GM04503 (cell line): ENCODE measurements at regions not wholly inside any gene's neighbourhood (a gene's known extent, or its start where the extent isn't known, plus 50 kb on each side); places are given as distances from the start of the nearest gene placed in this dataset.
A peak's percentile ranks its signal among the peaks of the same experiment; 100 is the strongest.

Experiments
- DNase-seq: peaks from one replicate; pipeline ENCODE4 v3.0.0-alpha.2; 2012; ENCODE audit warnings: low read depth

DNA sequence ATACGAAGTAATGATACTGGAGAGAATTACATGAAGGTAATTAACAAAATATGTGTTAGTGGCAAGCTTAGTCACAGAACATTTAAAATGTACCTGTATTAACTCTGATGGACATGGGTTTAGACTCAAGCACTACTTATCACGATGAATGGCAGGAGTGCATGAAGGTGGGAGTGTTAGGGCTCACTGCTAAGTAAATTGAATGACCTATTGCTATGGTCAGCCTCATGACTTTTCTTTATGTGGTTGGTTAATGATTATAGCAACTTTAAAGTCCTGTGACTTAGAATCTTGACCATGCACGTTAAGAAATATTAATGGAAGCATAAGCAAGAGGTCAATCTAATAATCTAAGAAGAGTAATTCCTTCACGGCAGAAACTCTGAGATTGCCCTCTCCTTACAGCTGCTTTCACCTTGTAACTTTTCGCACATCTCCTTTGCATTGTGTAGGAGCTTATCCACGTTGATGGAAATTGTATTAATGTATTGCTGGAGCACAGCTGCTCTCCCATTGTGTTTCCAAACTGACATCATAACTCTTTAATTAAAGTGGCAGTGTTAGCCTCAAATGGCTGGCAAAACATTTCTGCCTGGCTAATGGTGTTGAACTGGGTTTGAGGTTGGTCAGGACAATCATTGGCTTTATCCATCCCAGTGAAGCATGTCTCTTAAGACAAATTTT lies 114.5 kb downstream of the RXFP2 start:
- DNase-seq: no peak

DNA sequence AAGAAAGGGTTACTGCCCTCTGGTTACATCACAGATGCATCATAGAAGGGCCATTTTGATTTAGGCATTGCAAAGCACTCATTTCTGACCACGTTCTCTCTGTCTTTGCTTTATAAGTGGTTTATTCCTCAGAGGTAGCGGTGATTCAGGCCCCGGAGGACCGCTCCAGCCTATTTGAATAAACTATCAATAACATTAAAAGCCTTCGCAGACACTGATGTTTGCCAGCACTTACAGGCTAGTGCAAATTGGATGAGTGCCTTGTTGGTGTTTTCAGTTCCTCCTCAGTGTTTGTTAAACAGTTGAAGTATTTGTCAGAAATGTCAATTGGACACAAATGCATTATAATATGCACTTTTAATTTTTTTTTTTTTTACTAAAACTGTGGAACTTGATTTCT lies 120.2 kb downstream of the RXFP2 start:
- no peak for DNase-seq

DNA sequence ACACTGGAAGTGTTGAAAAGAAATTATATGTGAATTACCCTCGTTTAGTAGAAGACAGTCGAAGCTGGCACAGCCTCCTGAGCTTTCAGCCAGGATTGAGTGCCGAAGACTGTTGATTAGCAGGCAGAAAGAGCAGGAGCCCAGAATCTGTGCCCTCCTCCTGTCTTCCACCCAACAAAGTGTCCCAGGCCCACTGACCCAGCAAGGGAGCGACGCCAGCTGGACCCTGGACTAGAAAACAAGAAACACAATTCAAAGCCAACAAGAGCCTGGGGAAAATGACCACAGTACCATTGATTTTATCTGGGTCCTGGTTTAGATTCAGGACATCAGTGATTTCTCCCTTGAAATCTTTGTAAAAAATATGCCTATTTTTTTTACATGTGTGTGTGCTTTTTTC lies 120.7 kb downstream of the RXFP2 start:
- no peak for DNase-seq

DNA sequence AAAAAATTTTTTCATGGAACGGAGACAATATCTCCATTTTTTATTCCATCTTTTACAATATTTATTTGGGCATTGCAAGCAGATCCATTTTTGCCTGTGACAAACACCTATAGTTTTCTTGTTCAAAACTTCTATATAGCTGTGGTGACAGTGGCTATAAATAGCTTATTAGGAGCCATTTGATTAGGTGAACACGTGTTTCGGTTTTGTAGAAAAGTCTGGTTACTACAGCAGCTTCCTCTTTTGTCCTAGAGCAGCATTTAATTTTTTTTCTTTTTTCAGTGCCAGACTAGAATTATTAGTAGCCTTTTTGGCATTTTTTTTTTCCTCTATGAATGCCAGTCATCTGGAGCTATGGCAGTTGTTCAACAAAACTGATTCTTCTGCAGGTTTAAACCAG lies 123.5 kb downstream of the RXFP2 start:
- DNase-seq: no peak

DNA sequence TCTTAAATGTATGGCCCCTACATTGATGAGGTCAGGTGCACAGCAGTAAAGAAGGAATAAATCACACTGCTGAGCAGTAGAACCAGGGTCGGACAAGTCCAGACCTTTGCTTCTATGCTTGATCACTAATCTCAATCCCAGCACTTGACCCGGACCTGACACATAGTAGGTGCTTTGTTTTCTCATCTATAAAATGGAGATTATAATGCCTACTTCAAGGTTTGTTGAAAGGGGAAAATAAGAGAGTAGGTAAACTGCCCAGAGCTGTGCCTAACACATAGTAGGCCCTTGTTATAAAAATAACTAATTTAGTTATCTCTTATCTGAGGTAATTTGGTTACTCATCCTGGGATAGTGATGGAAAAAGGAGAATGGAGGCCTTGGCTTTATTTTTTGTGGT lies 125.0 kb downstream of the RXFP2 start:
- no peak for DNase-seq

DNA sequence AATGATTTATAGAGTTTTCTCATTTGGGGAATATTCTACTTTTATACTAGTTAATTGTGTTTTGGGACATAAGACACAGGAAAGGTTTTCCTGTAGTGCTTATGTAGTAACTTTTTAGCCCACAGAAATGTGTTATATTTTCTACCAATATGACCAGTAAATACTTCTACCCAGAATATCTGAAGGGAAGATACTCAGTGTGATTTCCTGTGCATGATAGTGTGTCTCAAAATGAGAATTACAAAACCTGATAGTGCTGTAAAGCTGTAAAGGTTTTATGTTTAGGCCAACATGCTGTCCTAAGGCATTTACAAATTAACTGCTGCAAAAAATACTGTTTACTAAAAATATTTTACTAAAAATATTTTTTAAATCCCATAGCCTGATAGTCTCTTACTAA lies 126.8 kb downstream of the RXFP2 start:
- DNase-seq: no peak

DNA sequence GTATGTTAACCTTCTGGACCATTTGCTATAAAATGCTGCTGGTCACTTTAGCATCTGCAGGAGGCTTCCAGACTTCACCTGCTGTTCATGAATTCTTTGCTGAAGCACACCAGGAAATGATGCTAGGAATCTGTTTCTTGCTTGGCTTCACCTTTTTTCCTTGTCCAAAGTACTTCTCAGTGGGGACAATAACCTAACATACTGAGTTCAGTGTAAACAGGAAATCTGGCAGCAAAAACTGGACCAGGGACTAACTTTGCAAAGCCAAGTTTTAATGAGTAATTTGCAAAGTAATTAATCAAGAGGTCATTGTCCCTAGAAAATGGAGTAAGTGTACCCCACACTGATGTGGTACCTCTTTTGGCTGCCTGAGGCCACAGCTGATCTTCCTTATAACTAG lies 128.4 kb downstream of the RXFP2 start:
- DNase-seq: no peak

DNA sequence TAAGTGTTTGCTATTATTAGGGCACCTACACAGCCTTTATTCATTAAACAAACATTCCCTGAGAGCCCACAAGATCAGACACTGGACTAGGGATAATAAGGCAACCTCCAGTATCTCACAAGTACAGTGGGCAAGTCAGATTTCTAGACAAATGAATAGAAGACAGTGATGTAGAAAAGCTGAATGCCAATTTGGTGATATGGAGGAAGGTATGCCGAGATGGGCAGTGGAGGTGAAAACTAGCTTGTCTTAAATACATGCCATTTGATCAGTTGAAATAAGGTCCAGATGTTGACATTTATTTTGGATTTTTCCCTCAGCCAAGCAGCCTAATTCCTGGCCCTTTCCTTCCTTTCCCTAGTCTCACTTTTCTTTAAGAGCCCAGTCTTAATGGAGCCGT lies 130.3 kb downstream of the RXFP2 start:
- no peak for DNase-seq

DNA sequence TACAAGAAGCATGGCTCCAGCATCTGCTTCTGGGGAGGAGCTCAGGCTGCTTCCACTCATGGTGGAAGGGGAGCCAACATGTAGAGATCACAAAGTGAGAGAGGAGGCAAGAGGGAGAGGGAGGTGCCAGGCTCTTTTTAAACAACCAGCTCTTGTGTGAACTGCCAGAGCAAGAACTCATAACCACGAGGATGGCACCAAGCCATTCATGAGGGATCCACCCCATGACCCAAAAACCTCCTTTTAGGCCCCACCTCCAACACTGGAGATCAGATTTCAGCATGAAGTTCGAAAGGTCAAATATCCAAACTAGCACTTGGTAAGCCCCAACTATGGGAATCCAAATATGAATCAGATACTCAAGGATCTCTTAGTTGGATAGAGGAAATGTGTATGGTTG lies 131.2 kb downstream of the RXFP2 start:
- no peak for DNase-seq

DNA sequence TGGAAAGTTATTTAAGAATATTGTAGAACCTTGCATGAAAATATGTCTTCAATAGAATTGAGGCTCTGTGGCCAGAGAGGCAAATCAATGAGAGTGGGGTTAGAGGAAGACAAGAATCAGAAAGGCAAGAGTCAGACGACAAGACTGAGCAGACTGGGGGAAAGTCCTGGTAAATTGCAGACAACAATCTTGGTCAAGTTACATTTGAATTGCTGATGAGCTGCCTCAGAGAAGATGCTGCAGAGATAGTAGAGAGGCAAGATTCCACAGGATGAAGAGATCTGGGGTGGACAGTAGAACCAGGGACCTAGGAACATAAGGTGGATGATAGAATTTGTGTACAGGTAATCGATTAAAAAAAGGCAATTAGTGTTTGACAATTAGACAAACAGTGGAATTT lies 133.8 kb downstream of the RXFP2 start:
- no peak for DNase-seq

DNA sequence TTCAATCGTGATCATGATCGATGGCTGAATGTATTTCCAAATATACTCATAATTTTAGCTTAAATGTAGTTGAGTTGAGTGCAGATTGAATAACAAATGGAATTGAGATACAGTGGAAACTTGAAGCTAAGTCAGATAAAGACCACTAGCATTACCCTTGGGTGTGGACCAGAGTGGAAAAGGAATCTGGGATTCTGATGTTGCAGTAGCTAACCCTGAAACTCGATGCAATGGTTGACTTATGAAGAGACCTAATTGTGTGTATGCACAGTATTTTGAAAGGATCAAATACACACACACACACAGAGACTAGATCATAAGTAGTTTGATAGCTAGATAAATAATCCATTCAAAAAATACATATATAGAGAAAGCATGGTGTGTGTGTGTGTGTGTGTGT lies 135.8 kb downstream of the RXFP2 start:
- no peak for DNase-seq

DNA sequence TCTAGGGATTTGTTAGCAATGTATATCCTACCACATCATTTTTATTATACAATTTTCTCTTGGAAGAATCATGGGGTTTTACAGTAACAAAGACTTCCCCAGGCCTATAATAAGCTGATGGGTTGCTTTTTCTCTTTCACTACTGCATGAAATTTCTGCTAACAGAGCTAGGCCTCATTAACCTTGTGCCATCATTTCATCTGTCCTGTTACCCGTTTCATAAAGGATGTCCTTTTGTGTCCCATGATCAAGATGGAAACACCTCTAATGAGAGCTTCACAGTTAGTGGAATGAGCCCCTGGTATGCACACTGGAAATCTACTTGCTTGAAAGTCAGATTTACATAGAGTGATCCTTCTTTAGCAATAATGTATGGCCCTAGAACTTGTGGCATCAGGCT lies 138.7 kb downstream of the RXFP2 start:
- DNase-seq: no peak

DNA sequence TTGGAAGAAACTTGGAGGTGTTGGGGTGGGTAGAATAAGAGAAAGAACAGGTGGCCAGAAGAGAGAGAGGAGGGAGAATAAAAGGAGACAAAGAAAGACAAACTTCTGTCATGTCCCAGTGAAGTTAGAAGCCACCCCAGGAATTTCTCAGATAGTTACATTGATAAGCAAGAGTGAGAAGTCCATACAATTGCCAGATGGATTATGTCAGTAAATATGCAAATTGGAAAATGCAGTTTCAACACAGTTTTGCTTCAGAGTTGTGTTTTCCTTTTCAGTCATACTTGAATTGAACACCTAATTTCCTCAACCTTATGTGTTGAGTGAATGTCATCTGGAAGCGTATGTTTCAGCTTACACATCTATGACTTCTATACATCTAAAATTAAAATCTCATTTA lies 139.2 kb downstream of the RXFP2 start:
- no peak for DNase-seq

DNA sequence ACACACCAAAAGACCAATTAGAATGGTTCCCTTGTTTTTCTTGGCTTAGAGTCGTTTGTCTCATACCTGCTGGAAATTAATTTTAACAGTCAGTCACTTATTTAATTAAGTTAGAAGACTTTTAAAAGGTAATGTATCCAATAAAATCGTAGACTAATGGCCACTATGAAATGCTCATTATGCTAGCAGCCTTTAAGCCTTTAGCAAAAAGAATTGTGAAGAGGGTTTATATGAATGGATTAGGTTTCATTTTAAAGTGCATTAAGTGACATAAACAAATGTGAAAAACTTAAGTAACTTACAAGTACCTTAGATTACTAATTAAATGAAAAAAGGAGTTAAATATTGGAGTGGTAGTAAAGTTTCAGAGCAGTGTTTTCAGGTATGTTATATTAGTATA lies 139.6 kb downstream of the RXFP2 start:
- DNase-seq: no peak

DNA sequence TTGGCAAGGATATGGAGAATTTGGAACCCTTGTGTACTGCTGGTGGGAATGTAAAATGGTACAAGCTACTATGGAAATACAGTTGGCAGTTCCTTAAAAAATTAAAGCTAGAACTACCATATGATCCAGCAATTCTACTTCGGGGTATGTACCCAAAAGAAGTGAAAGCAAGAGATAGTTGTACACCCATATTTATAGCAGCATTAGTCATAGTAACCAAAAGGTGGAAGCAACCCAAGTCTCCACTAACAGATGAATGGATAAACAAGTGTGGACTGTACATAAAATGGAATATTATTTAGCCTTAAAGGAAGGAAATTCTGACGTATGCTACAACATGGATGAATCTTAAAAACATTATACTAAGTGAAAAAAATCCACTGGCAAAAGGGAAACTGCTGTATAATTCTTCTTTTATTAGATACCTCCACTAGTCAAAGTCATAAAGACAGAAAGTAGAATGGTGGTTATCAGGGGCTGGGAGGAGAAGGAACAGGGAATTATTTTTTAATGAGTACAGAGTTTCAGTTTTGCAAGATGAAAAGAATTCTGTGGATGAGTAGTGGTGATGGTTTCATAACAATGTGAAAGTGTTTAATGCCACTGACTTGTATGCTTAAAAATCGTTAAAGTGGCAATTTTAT lies 141.6 kb downstream of the RXFP2 start:
- no peak for DNase-seq

DNA sequence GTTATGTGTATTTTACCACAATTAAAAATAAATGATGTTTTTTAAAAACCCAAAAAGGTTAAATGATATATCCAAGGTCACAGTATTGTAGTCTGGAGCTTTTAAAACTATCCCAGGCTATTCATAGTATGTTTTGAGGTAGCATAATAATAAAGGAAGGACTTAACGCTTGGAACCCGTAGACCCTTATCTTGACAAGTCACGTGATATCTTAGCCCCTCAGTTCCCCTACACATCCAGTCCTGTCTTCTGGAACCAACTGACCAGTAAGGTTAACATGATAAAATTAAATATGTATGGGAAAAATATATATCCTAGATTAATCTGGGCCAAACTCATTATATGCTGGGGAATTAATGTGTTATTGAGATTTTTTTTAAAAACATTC lies 142.2 kb downstream of the RXFP2 start:
- no peak for DNase-seq

DNA sequence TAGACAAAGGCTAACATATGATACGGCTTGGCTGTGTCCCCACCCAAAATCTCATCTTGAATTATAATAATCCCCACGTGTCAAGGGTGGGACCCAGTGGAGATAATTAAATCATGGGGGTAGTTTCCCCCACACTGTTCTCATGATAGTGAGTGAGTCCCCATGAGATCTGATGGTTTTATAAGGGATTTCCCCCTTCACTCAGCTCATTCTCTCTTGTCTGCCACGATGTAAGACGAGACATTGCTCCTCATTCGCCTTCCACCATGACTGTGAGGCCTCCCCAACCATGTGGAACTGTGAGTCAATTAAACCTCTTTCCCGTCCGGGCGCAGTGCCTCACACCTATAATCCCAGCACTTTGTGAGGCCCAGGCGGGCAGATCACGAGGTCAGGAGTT lies 143.5 kb downstream of the RXFP2 start:
- no peak for DNase-seq

DNA sequence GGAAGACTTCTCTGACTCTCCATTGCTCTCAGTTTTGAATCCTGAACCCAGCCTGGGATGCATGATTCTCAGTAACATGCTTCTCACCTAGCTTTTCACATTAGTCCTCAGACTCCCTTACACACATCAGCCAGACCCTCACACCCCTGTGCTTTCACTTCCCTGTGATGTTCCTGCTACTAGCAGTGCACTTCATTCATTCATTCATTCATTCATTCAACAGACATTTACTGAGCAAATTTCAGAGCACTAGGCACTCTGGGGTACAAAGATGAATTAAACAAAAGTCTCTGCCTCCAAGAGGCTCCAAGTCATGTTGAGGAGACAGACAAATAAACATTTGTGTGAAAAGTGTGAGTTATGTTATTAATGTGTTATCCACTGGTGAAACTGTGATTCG lies 145.2 kb downstream of the RXFP2 start:
- DNase-seq: no peak

DNA sequence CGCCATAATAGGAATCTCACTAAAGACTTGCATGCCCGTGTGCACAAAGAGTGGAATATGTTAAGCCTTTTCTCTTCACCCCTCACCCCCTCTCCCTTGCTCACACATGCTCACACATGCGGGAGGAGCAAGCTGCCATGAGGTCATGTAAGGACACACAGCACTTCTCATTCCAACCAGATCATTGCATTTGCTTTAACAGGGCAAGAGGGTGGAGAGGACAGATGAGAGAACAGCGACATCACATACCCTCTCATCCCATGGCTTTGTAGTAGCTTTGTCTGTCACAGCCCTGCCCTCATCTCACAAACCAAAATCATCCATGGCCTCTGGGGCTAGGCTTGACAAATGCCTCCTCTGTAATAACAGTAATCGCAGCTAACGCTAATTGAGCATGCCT lies 145.6 kb upstream of the FRY start:
- no peak for DNase-seq

DNA sequence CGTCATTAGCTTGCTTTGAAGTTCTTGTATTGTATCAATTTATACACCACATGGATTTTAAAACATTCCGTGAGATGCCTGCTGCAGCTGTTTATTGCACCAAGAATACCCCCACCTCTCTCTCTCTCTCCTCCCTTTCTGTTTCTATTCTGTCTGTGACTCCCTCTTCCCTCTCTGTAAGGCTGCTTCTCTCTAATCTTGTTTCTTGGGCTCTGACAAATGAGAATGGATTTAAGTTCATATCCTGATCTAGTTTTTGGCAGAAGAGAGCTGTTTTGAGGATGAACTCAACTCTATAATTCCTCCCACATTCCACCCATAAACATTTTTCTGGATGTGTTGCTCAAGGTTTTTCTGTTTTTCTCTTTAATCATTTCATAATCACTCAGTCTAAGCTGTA lies 144.3 kb upstream of the FRY start:
- peak; percentile 85 for DNase-seq

DNA sequence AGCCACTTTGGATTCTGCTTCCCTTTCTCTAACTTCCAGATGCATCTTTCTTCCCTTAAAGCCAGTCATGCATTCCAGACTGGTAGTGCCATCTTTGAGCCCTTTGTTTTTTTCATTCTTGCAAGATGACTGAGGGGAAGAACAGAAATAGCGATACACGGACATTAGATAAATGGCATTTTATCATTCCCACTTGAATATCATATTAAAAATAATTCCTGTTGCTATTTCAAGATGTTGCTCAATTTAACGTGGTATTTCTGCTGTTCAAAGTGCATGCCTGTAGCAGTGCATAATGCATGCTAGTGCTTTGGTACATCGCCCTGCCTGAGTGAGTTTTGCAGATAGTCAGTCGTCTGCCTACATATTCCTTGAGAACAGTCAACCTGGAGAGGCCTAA lies 140.6 kb upstream of the FRY start:
- no peak for DNase-seq

DNA sequence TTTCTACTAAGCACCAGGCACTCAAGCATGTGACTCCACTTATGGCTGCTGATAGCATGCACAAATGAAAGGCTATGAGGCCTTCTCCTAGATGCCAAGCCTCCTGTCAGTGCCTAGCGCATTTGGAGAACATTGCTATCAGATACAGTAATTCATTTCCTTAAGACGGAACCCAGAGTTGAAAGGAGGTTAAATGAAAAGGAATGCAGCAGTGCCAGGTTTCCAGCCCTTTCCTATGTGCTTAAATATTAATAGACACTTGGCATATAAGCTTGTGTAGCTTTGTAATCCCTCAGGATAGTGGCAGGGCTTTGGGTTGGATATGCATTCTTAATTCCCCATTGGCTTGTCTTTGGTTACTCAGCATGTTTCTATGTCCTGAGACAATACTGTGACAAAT lies 140.1 kb upstream of the FRY start:
- DNase-seq: no peak

DNA sequence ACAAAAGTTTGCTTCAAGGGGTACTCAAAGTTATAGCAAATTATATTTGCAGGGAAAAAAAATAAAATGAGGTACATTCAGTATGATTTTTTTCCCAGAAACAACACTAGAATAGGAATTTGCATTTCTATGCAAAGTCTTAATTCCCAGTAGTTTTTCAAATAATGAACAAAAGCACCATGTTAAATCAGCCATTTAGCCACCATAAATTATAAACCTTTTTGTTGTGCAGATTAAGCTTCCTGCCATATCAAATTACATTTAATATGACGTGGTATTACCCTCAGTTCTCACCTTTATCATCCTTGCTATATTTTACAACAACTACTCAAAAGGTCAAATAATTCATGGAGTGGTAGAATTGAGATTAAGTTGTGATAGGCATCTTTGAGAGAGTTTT lies 136.6 kb upstream of the FRY start:
- DNase-seq: no peak

DNA sequence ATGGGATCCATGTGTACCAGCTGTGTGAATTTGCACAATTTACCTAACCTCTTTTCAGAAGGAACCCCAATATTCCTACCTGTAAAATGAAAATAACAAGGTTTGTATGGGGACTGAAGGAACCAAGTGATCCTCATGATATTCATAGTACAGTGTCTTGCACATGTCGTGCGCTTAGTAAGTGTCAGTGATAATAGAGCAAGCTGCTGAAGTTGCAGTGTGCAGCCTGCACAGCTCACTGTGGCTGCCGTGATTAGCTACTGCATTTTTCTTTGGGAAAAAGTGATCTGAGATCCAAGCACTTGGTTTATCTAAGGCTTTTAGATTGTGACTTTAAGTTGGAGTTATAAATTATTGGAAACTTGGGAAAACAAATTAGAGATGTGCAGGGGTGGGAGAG lies 135.9 kb upstream of the FRY start:
- DNase-seq: no peak
